Left lung (tissue), 4 donors: ENCODE measurements at regions not wholly inside any gene's neighbourhood (a gene's known extent, or its start where the extent isn't known, plus 50 kb on each side); places are given as distances from the start of the nearest gene placed in this dataset.

ENCODE experiments used
- ATAC-seq: fragments of 200-7000 bp; cut with Tn5 transposase; one replicate; pipeline ENCODE4 v1.9.1; 2020; ENCODE audit warnings: moderate library complexity
- DNase-seq, 4 donors: peaks; one replicate each; pipeline ENCODE4 v3.0.0-alpha.2; 2013 to 2020
- H3K27ac ChIP-seq, 2 donors: fragments of 200-600 bp; sonication (generic) in 1 of 2; one replicate each; pipeline versions ENCODE4 v1.5.0 to v1.8.0; 2020 to 2021
- H3K27me3 ChIP-seq, 2 donors: fragments of 200-600 bp; sonication (generic) in 1 of 2; one replicate each; pipeline versions ENCODE4 v1.5.0 to v1.8.0; 2020 to 2021
- H3K36me3 ChIP-seq, 2 donors: fragments of 200-600 bp; sonication (generic) in 1 of 2; one replicate each; pipeline versions ENCODE4 v1.5.0 to v1.8.0; 2020 to 2021
- H3K4me1 ChIP-seq, 2 donors: fragments of 200-600 bp; one replicate each; pipeline ENCODE4 v1.8.0; 2021
- H3K4me3 ChIP-seq, 2 donors: fragments of 200-600 bp; sonication (generic) in 1 of 2; one replicate each; pipeline versions ENCODE4 v1.5.0 to v1.8.0; 2020 to 2021; ENCODE audit warnings: mild to moderate bottlenecking in 1 of 2
- H3K9me3 ChIP-seq, 2 donors: fragments of 200-600 bp; sonication (generic) in 1 of 2; one replicate each; pipeline versions ENCODE4 v1.5.0 to v1.8.0; 2020 to 2021
- intact Hi-C, 2 donors: fragments of 100-400 bp; cut with DNase I; formaldehyde crosslinking; loops; one replicate each; pipeline versions ENCODE4 v1.11.2 to v1.14.2; 2022
- TF ChIP-seq, protein P1 (sequence below), 2 donors: fragments of 200-600 bp; sonication (generic) in 1 of 2; IDR thresholded peaks; one replicate each; pipeline versions ENCODE4 v1.5.0 to v1.8.0; 2021; ENCODE audit warnings: antibody characterized with exemption in 2 of 2
- donor health status: DM: no; HTN: yes; CAD: no.
- donor health status: DM: no; HTN: no; CAD: no.

- DNase-seq = no peak
Observed at GRCh38 chr4:104418286-104418685, 76.4 kb downstream of the CXXC4 start.

GRCh38 chr4:104417357-104417882 is 77.3 kb downstream of the CXXC4 start:
- Histone ChIP-seq H3K9me3 (no peaks in the 10 kb centered on the region), H3K4me3 (no peak overlapping the region), H3K27me3 (no peaks in the 10 kb centered on the region), H3K4me1 (no peaks in the 10 kb centered on the region), H3K36me3 (no peaks in the 10 kb centered on the region), H3K27ac (no peak overlapping the region)
- ATAC-seq = no peak
- intact Hi-C loops = no loop called here
- TF ChIP-seq, protein P1, sequence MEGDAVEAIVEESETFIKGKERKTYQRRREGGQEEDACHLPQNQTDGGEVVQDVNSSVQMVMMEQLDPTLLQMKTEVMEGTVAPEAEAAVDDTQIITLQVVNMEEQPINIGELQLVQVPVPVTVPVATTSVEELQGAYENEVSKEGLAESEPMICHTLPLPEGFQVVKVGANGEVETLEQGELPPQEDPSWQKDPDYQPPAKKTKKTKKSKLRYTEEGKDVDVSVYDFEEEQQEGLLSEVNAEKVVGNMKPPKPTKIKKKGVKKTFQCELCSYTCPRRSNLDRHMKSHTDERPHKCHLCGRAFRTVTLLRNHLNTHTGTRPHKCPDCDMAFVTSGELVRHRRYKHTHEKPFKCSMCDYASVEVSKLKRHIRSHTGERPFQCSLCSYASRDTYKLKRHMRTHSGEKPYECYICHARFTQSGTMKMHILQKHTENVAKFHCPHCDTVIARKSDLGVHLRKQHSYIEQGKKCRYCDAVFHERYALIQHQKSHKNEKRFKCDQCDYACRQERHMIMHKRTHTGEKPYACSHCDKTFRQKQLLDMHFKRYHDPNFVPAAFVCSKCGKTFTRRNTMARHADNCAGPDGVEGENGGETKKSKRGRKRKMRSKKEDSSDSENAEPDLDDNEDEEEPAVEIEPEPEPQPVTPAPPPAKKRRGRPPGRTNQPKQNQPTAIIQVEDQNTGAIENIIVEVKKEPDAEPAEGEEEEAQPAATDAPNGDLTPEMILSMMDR (IDR thresholded peaks at IDR 0.05) = no peak
- no peak for DNase-seq

More at GRCh38 chr4:104418286-104418685, 76.4 kb downstream of the CXXC4 start:
- no peak for ATAC-seq
- Histone ChIP-seq H3K27ac (no peak overlapping the region), H3K9me3 (no peaks in the 10 kb centered on the region), H3K27me3 (no peaks in the 10 kb centered on the region), H3K36me3 (no peaks in the 10 kb centered on the region), H3K4me1 (no peaks in the 10 kb centered on the region), H3K4me3 (no peak overlapping the region)
- intact Hi-C loops = no loop called here
- TF ChIP-seq, protein P1 (IDR thresholded peaks at IDR 0.05) = no peak

DNA sequence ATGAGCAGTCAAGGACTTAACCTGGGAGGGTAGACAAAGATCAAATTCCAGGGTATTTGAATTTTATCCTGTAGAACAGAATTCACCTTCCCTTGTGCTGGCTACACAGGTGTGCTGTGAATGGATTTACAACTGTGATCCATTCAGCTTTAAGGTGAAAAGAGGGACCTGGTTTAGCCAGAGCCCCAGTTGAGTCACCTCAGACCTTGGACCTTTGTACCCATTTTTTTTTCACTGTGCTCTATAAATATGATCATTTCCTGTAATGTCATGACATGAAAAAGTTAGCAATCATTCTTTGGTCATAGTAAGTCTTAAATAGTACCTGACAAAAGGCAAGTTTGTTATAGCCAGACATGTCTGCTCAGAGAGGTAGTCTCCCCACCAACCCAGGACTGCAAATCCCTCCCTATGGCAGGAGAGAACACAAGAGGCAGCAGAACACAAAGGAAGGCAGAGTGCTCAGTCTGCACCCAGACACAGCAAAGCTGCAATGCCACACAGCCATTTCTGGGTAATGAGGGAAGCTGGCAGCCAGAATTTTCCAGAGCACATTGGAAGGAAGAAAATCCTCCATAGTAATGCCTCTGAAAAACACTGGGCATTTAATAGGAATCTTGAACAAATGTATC is 77.9 kb downstream of the CXXC4 start:
- H3K27me3 ChIP-seq = no peaks in the 10 kb centered on the region
- ATAC-seq (no peak), DNase-seq (no peak)
- no peak overlapping the region for H3K4me3 ChIP-seq
- TF ChIP-seq, protein P1 (IDR thresholded peaks at IDR 0.05) = no peak
- no peak overlapping the region for H3K27ac ChIP-seq
- H3K9me3 ChIP-seq = no peaks in the 10 kb centered on the region
- H3K36me3 ChIP-seq = no peaks in the 10 kb centered on the region
- H3K4me1 ChIP-seq = no peaks in the 10 kb centered on the region
- intact Hi-C loops = no loop called here

DNA sequence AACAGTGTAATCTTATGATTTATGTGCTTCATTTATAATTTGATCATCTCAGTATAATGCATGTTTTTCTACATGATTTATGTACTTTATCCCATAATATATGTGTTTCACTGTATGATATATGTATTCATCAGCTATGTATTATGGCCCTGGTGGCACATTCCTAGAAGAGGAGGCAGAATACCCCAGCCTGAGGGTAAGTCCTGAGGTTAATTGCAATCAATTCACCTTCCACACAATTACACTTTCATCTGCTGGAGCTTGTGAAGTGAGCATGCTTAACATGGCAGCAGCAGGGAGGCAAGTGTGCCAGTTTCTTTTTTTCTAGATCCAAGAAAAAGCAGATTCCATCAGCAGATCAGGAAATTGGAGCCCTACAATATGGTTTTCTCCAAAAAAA is 81.2 kb downstream of the CXXC4 start:
- Histone ChIP-seq H3K36me3 (no peaks in the 10 kb centered on the region), H3K27me3 (no peaks in the 10 kb centered on the region), H3K27ac (no peak overlapping the region), H3K9me3 (no peaks in the 10 kb centered on the region), H3K4me1 (no peaks in the 10 kb centered on the region), H3K4me3 (no peak overlapping the region)
- intact Hi-C loops = no loop called here
- TF ChIP-seq, protein P1 (IDR thresholded peaks at IDR 0.05) = no peak
- DNase-seq (no peak), ATAC-seq (no peak)

DNA sequence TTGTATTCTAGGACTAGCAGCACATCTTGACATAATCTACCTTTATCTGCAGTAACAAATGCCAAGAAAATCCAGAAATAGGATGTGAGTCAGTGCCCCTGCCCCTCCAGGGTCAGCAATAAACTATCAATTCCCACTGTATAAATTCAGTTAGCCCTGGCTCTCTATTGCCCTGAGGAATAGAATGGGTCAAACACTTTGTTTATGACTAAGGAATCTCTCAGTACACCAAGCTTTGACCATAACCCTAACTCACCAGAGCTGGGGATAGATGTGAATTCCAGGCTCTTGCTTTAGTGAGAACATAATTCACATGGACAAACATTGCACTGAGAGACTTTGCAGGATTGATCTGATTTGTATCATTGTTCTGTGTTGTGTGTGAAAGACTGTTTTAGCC is 82.3 kb downstream of the CXXC4 start:
- no peaks in the 10 kb centered on the region for H3K9me3 ChIP-seq
- H3K4me3 ChIP-seq = no peak overlapping the region
- ATAC-seq (no peak), DNase-seq (no peak)
- H3K4me1 ChIP-seq = no peaks in the 10 kb centered on the region
- H3K36me3 ChIP-seq = no peaks in the 10 kb centered on the region
- TF ChIP-seq, protein P1 (IDR thresholded peaks at IDR 0.05) = no peak
- intact Hi-C loops = no loop called here
- no peak overlapping the region for H3K27ac ChIP-seq
- no peaks in the 10 kb centered on the region for H3K27me3 ChIP-seq
